SK-N-SH (cell line): ENCODE measurements at regions not wholly inside any gene's neighbourhood (a gene's known extent, or its start where the extent isn't known, plus 50 kb on each side); places are given as distances from the start of the nearest gene placed in this dataset.

Source experiments
- CTCF ChIP-seq: fragments of 200-600 bp; sonication (generic); IDR thresholded peaks from 2 replicates; pipeline ENCODE4 v1.6.1; 2017; ENCODE audit warnings: antibody characterized with exemption, mild to moderate bottlenecking, moderate library complexity
- EP300 ChIP-seq, 2 experiments: IDR thresholded peaks; 2 replicates each; pipeline versions ENCODE4 v1.4.0 to v1.6.1; 2012; ENCODE audit warnings: borderline replicate concordance in 1 of 2, low read depth in 1 of 2, low read length in 1 of 2
- EZH2phosphoT487 ChIP-seq: fragments of 200-600 bp; sonication (generic); IDR thresholded peaks from 2 replicates; pipeline ENCODE4 v1.6.1; 2017; ENCODE audit warnings: low read depth, mixed run types, mild to moderate bottlenecking, antibody characterized with exemption, moderate library complexity, borderline replicate concordance
- GABPA ChIP-seq: IDR thresholded peaks from 2 replicates; pipeline ENCODE4 v1.4.0; 2012; ENCODE audit warnings: low read depth, mild to moderate bottlenecking
- PBX3 ChIP-seq: IDR thresholded peaks from 2 replicates; pipeline ENCODE4; 2012
- RAD21 ChIP-seq: IDR thresholded peaks from 2 replicates; pipeline ENCODE4 v1.6.1; 2012; ENCODE audit warnings: mild to moderate bottlenecking, low read length
- RFX5 ChIP-seq: IDR thresholded peaks from 2 replicates; pipeline ENCODE4 v1.6.1; 2012; ENCODE audit warnings: mild to moderate bottlenecking, improper control_type of control experiment, low read length
- TAF1 ChIP-seq: IDR thresholded peaks from 2 replicates; pipeline ENCODE4 v1.6.1; 2012; ENCODE audit warnings: low read depth, mild to moderate bottlenecking, low read length, moderate library complexity, borderline replicate concordance

- no peak for TF ChIP-seq CTCF
- no peak for TF ChIP-seq TAF1
- no peak for TF ChIP-seq GABPA
- no peak for TF ChIP-seq RAD21
- TF ChIP-seq RFX5, result no peak
- TF ChIP-seq EZH2phosphoT487, result no peak
- no peak for TF ChIP-seq PBX3
- no peak for TF ChIP-seq EP300 (IDR thresholded peaks at IDR 0.05; ENCODE audit: borderline replicate concordance in 1 of 2, low read depth in 1 of 2, low read length in 1 of 2)
Observed at GRCh38 chr10:124306922-124307371, 111.8 kb downstream of the OAT start.
